ENCODE measurements at regions not wholly inside any gene's neighbourhood (a gene's known extent, or its start where the extent isn't known, plus 50 kb on each side); places are given as distances from the start of the nearest gene placed in this dataset.

DNA sequence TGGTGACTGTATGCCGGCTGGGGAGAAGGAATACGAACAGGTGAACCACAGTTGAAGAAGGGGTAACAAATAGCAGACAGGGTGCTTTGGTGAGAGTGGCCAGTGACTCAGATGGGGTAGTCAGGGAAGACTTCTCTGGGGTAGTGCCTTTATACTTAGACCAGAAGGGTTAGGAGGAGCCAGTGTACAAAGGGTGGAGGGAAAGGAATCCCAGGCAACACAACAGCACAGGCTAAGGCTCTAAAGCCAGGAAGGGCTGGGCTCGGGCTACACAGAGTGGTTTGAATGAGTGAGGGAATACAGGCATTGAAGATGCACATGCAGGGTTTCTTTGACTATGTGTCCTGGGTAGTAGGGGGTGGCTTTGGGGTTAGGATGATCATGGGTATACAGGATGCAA lies 70.6 kb upstream of the CXCL14 start:
- WGBS, 2 experiments (ENCODE audit: extremely low coverage in 1 of 2, insufficient coverage in 1 of 2, insufficient read length in 1 of 2, insufficient replicate concordance in 2 of 2, low coverage in 1 of 2, low lambda C conversion rate in 2 of 2, missing lambda C conversion rate in 1 of 2): 82% methylated on average over 3 of the region's 3 CpGs; no CpG with 5 or more reads in 1 of the 2 experiments
- no peaks in the 10 kb centered on the region for H3K36me3 ChIP-seq (ENCODE audit: control insufficient read depth in 2 of 4, insufficient read depth in 4 of 4, low read length in 3 of 4)
- H4K91ac ChIP-seq (replicated peaks; ENCODE audit: insufficient read length, low read length): no peak overlapping the region
- H3K9ac ChIP-seq (replicated peaks in 1 of 4; ENCODE audit: extremely low read depth in 1 of 4, low read depth in 3 of 4, low read length in 3 of 4): no peak overlapping the region
- H3K79me1 ChIP-seq (ENCODE audit: low read depth, low read length): no peaks in the 10 kb centered on the region
- DNase-seq (ENCODE audit: low read depth in 1 of 2, low spot score in 2 of 2) (no peak), FAIRE-seq (no peak)
- no peak overlapping the region for H2BK5ac ChIP-seq (ENCODE audit: low read depth, low read length)
- no peak overlapping the region for H3K23ac ChIP-seq (ENCODE audit: insufficient read length)
- H3K4ac ChIP-seq (replicated peaks; ENCODE audit: insufficient read length, low read depth, low read length): no peak overlapping the region
- no peaks in the 10 kb centered on the region; a peak in 1 of 7 replicates for H3K27me3 ChIP-seq (replicated peaks in 1 of 4; ENCODE audit: control insufficient read depth in 3 of 4, extremely low read depth in 1 of 4, insufficient read depth in 3 of 4, low read length in 3 of 4)
- no peak overlapping the region for H3K18ac ChIP-seq (ENCODE audit: extremely low read depth, low read length)
- no peak overlapping the region for H3K4me3 ChIP-seq (ENCODE audit: extremely low read depth in 1 of 4, insufficient read depth in 2 of 4, low read depth in 3 of 4, low read length in 4 of 4)
- POLR2A ChIA-PET (ENCODE audit: partially characterized antibody): no interaction called here
- no peak overlapping the region for H2BK12ac ChIP-seq (ENCODE audit: low read depth, low read length)
- H4K20me1 ChIP-seq (replicated peaks in 1 of 2; ENCODE audit: control insufficient read depth in 1 of 2, insufficient read depth in 2 of 2, low read length in 2 of 2): peaks cover 0 to 2% of the 10 kb centered on the region in 2 experiments
- no peaks in the 10 kb centered on the region for H3K23me2 ChIP-seq (ENCODE audit: low read depth, low read length)
- no peak overlapping the region for H3K56ac ChIP-seq (replicated peaks; ENCODE audit: insufficient read length, low read depth, low read length)
- no peaks in the 10 kb centered on the region for H3K79me2 ChIP-seq (ENCODE audit: control insufficient read depth in 1 of 2, insufficient read depth in 2 of 2, low read length in 2 of 2)
- no peak overlapping the region for H2BK120ac ChIP-seq (replicated peaks; ENCODE audit: low read depth, low read length)
- no peak overlapping the region for H2AFZ ChIP-seq (ENCODE audit: low read length)
- no peak overlapping the region for H4K5ac ChIP-seq (ENCODE audit: insufficient read length, low read depth, low read length)
- no peak overlapping the region for H2BK15ac ChIP-seq (ENCODE audit: low read length)
- no peaks in the 10 kb centered on the region for H3K9me3 ChIP-seq (ENCODE audit: insufficient read depth in 2 of 2, low read depth in 1 of 2, low read length in 1 of 2)
- H2AK5ac ChIP-seq (ENCODE audit: low read depth, low read length): no peak overlapping the region
- no peaks in the 10 kb centered on the region for H3K4me1 ChIP-seq (replicated peaks in 1 of 4; ENCODE audit: control insufficient read depth in 3 of 4, insufficient read depth in 4 of 4, low read length in 3 of 4)
- H2BK20ac ChIP-seq (ENCODE audit: low read length): no peak overlapping the region
- CTCF ChIA-PET (ENCODE audit: partially characterized antibody): interaction anchor here (1.2 to 1.7 kb wide), 3 partner anchors 13 to 96 kb away, joined by 3 to 6 read pairs (median 3); no protein-coding TSS in a partner anchor
- no peak overlapping the region for H3K27ac ChIP-seq (ENCODE audit: low read depth, low read length)
- no peak overlapping the region for H3K4me2 ChIP-seq (ENCODE audit: insufficient read depth in 1 of 2, low read depth in 2 of 2, low read length in 2 of 2)
- H4K8ac ChIP-seq (ENCODE audit: extremely low read depth, insufficient read depth, low read length): no peak overlapping the region
- no peak overlapping the region for H3K14ac ChIP-seq (ENCODE audit: insufficient read length)
- TF ChIP-seq HDAC6 (IDR thresholded peaks at IDR 0.05; ENCODE audit: low read depth, low read length) (no peak), RAD21 (IDR thresholded peaks at IDR 0.05 in 1 of 2, conservative IDR thresholded peaks at IDR 0.05 in 1 of 2; ENCODE audit: low read depth in 2 of 2, low read length in 2 of 2) (no peak), SIX5 (IDR thresholded peaks at IDR 0.05; ENCODE audit: low read depth, low read length) (no peak)

Measured in H1 (cell line).